Activated CD8-positive, alpha-beta memory T cell treated with anti-CD3 and anti-CD28 coated beads, Interleukin-2, amount 10 ng/mL, durations not matched to agents 7 days and 5 days (primary cell): ENCODE measurements at regions not wholly inside any gene's neighbourhood (a gene's known extent, or its start where the extent isn't known, plus 50 kb on each side); places are given as distances from the start of the nearest gene placed in this dataset.

Source experiments
- ATAC-seq: fragments of 150-1000 bp; cut with Tn5 transposase; one replicate; pipeline ENCODE4 v1.10.0; 2021; ENCODE audit warnings: moderate library complexity
- CTCF ChIA-PET: fragments of 350-600 bp; sonication (Branson Sonifier 250); formaldehyde crosslinking; loops from one replicate; lab custom pipeline; 2021; ENCODE audit warnings: antibody characterized with exemption; lab: Charles Lee
- DNase-seq: peaks from one replicate; pipeline ENCODE4 v3.0.0-alpha.2; 2020
- H3K27ac Mint-ChIP-seq: one replicate; pipeline ENCODE4 v1.8.0; 2021; ENCODE audit warnings: mild to moderate bottlenecking, mixed read lengths
- H3K27me3 Mint-ChIP-seq: one replicate; pipeline ENCODE4 v1.8.0; 2021; ENCODE audit warnings: mixed read lengths
- H3K36me3 Mint-ChIP-seq: one replicate; pipeline ENCODE4 v1.8.0; 2021; ENCODE audit warnings: mild to moderate bottlenecking, mixed read lengths
- H3K4me1 Mint-ChIP-seq: one replicate; pipeline ENCODE4 v1.8.0; 2021; ENCODE audit warnings: mixed read lengths
- H3K4me3 Mint-ChIP-seq: one replicate; pipeline ENCODE4 v1.8.0; 2021; ENCODE audit warnings: mild to moderate bottlenecking, moderate library complexity, mixed read lengths
- H3K9me3 Mint-ChIP-seq: one replicate; pipeline ENCODE4 v1.8.0; 2022; ENCODE audit warnings: low read depth, mixed read lengths

DNA sequence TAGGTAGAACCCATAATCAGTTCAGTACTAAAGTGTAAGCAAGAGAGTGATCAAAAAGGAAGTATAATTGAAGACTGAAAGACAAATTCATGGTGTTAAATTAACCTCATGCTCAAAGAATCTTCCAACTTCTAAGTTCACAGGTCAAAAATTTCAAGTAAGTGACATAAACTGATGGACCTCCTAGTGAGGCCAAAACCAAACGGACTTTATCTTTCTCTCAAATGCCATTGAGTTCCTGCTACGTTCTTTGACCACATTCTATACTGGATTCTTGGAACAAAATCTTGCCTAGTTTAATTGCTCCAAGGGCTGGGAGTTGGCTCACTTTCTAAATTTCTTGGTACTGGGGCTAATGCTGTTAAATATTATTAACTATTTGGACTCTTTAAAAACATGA, 794.9 kb downstream of the TLE4 start:
- no peaks in the 10 kb centered on the region for H3K4me1 Mint-ChIP-seq
- H3K27ac Mint-ChIP-seq, result no peak overlapping the region
- no peak for ATAC-seq
- no peak overlapping the region for H3K4me3 Mint-ChIP-seq
- H3K9me3 Mint-ChIP-seq, result peaks cover 3% of the 10 kb centered on the region
- H3K36me3 Mint-ChIP-seq, result no peaks in the 10 kb centered on the region
- no peaks in the 10 kb centered on the region for H3K27me3 Mint-ChIP-seq
- CTCF ChIA-PET, result no interaction called here
- DNase-seq, result no peak

- DNase-seq (no peak), ATAC-seq (no peak)
- Mint-ChIP-seq H3K27me3 (no peaks in the 10 kb centered on the region), H3K9me3 (peaks cover 6% of the 10 kb centered on the region), H3K36me3 (no peaks in the 10 kb centered on the region), H3K4me1 (no peaks in the 10 kb centered on the region), H3K27ac (no peak overlapping the region), H3K4me3 (no peak overlapping the region)
- CTCF ChIA-PET, result no interaction called here
Measured at GRCh38 chr9:80359941-80360881, 788.4 kb downstream of the TLE4 start.

DNA sequence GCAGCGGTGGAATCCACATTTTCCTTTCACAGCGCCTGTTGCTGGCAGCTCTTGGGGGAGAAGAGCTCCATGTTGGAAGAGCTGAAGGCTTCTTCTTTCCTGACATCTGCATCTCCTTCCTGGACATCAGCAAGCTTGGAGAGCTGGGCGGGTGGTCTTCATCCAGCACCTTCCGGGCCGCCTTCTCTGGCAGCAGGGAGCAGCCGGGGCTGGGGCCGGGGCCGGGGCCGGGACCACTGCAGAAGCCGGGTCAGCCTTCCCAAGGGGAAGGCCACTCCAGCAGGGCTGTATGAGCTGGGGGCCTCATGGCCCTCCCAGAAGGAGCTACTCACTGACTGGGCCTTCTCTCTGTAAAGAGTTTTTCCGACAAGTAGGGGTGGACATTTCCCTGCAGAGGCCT, 787.5 kb downstream of the TLE4 start:
- Mint-ChIP-seq H3K27me3 (no peaks in the 10 kb centered on the region), H3K27ac (no peak overlapping the region), H3K36me3 (no peaks in the 10 kb centered on the region), H3K4me1 (no peaks in the 10 kb centered on the region), H3K9me3 (peaks cover 4% of the 10 kb centered on the region), H3K4me3 (no peak overlapping the region)
- CTCF ChIA-PET, result no interaction called here
- ATAC-seq (no peak), DNase-seq (no peak)

- H3K36me3 Mint-ChIP-seq, result no peaks in the 10 kb centered on the region
- H3K27me3 Mint-ChIP-seq, result no peaks in the 10 kb centered on the region
- no peak overlapping the region for H3K27ac Mint-ChIP-seq
- DNase-seq, result no peak
- no peak for ATAC-seq
- no peak overlapping the region for H3K4me3 Mint-ChIP-seq
- CTCF ChIA-PET, result no interaction called here
- H3K9me3 Mint-ChIP-seq, result peaks cover 4% of the 10 kb centered on the region
- no peaks in the 10 kb centered on the region for H3K4me1 Mint-ChIP-seq
Measured at GRCh38 chr9:80352967-80353366, 781.2 kb downstream of the TLE4 start.

- Mint-ChIP-seq H3K27ac (no peak overlapping the region), H3K4me1 (no peaks in the 10 kb centered on the region), H3K4me3 (no peak overlapping the region), H3K9me3 (peaks cover 4% of the 10 kb centered on the region), H3K36me3 (no peaks in the 10 kb centered on the region), H3K27me3 (no peaks in the 10 kb centered on the region)
- DNase-seq (no peak), ATAC-seq (no peak)
- CTCF ChIA-PET, result no interaction called here
Measured at GRCh38 chr9:80351612-80352011, 779.8 kb downstream of the TLE4 start.

- DNase-seq, result no peak
- no peak overlapping the region for H3K4me3 Mint-ChIP-seq
- no peak overlapping the region for H3K27ac Mint-ChIP-seq
- H3K9me3 Mint-ChIP-seq, result peaks cover 6% of the 10 kb centered on the region
- no peaks in the 10 kb centered on the region for H3K27me3 Mint-ChIP-seq
- no peaks in the 10 kb centered on the region for H3K4me1 Mint-ChIP-seq
- CTCF ChIA-PET, result no interaction called here
- no peak for ATAC-seq
- no peaks in the 10 kb centered on the region for H3K36me3 Mint-ChIP-seq
Measured at GRCh38 chr9:80326105-80326504, 754.3 kb downstream of the TLE4 start.

GRCh38 chr9:80320916-80321315, 749.2 kb downstream of the TLE4 start:
- no peak for DNase-seq
- Mint-ChIP-seq H3K27me3 (no peaks in the 10 kb centered on the region), H3K27ac (no peak overlapping the region), H3K9me3 (peaks cover 2% of the 10 kb centered on the region), H3K4me3 (no peak overlapping the region), H3K4me1 (no peaks in the 10 kb centered on the region), H3K36me3 (no peaks in the 10 kb centered on the region)
- CTCF ChIA-PET, result no interaction called here
- no peak for ATAC-seq

GRCh38 chr9:80320480-80320879, 748.7 kb downstream of the TLE4 start:
- Mint-ChIP-seq H3K36me3 (no peaks in the 10 kb centered on the region), H3K4me3 (no peak overlapping the region), H3K4me1 (no peaks in the 10 kb centered on the region), H3K27ac (no peak overlapping the region), H3K27me3 (no peaks in the 10 kb centered on the region), H3K9me3 (peaks cover 2% of the 10 kb centered on the region)
- ATAC-seq, result no peak
- DNase-seq, result no peak
- CTCF ChIA-PET, result no interaction called here

GRCh38 chr9:80305136-80305535, 733.4 kb downstream of the TLE4 start:
- H3K9me3 Mint-ChIP-seq, result peaks cover 2% of the 10 kb centered on the region
- H3K4me1 Mint-ChIP-seq, result no peaks in the 10 kb centered on the region
- no peaks in the 10 kb centered on the region for H3K36me3 Mint-ChIP-seq
- DNase-seq, result no peak
- no peak for ATAC-seq
- no peak overlapping the region for H3K27ac Mint-ChIP-seq
- CTCF ChIA-PET, result no interaction called here
- no peaks in the 10 kb centered on the region for H3K27me3 Mint-ChIP-seq
- H3K4me3 Mint-ChIP-seq, result no peak overlapping the region

DNA sequence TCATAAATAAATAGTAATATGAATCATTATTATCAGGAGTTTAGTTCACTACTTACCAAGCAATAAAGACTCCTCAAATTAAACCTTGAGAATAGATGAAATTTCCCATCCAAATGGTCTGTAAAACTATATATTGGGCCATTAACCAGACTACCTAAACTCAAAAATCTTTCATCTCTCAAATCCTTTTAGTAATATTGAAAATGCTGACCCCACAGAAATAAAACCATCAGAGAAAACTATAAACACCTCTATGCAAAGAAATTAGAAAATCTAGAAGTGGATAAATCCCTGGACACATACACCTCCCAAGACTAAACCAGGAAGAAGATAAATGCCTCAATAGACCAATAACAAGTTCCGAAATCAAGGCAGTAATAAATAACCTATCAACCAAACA, 723.2 kb downstream of the TLE4 start:
- no peak overlapping the region for H3K27ac Mint-ChIP-seq

GRCh38 chr9:80294318-80294717, 722.6 kb downstream of the TLE4 start:
- Mint-ChIP-seq H3K9me3 (peaks cover 4% of the 10 kb centered on the region), H3K4me3 (no peak overlapping the region), H3K36me3 (no peaks in the 10 kb centered on the region), H3K27me3 (no peaks in the 10 kb centered on the region), H3K27ac (no peak overlapping the region), H3K4me1 (no peaks in the 10 kb centered on the region)
- CTCF ChIA-PET, result no interaction called here
- no peak for ATAC-seq
- DNase-seq, result no peak

More for the DNA sequence above, 723.2 kb downstream of the TLE4 start:
- Mint-ChIP-seq H3K4me3 (no peak overlapping the region), H3K36me3 (no peaks in the 10 kb centered on the region), H3K4me1 (no peaks in the 10 kb centered on the region), H3K9me3 (peaks cover 4% of the 10 kb centered on the region), H3K27me3 (no peaks in the 10 kb centered on the region)
- ATAC-seq, result no peak
- CTCF ChIA-PET, result no interaction called here
- no peak for DNase-seq

- ATAC-seq (no peak), DNase-seq (no peak)
- H3K27ac Mint-ChIP-seq, result no peak overlapping the region
- CTCF ChIA-PET, result no interaction called here
- no peaks in the 10 kb centered on the region for H3K27me3 Mint-ChIP-seq
- H3K4me3 Mint-ChIP-seq, result no peak overlapping the region
- no peaks in the 10 kb centered on the region for H3K4me1 Mint-ChIP-seq
- H3K9me3 Mint-ChIP-seq, result peaks cover 4% of the 10 kb centered on the region
- H3K36me3 Mint-ChIP-seq, result no peaks in the 10 kb centered on the region
Measured at GRCh38 chr9:80292231-80292630, 720.5 kb downstream of the TLE4 start.

DNA sequence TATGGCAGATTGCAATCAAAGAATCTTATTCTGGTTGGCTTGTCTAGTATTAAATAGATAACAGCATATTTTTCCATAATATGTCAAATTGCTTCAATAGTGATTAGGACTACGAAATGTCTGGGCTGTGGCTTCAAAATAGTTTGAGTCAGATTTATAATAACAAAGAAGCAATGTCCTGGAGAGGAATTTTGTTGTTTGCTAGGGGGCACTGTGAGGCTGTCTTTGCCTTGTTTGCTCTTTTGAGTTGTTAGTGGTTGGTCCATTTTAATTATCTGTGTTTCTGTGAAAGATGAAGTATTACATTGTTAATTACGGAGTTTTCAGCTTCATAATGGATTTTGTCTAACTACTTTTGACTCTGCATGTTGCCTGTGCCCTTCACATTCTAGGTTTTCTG, 713.6 kb downstream of the TLE4 start:
- ATAC-seq, result no peak
- Mint-ChIP-seq H3K4me1 (no peaks in the 10 kb centered on the region), H3K27ac (no peak overlapping the region), H3K27me3 (no peaks in the 10 kb centered on the region), H3K9me3 (peaks cover 1% of the 10 kb centered on the region), H3K36me3 (no peaks in the 10 kb centered on the region), H3K4me3 (no peak overlapping the region)
- DNase-seq, result no peak
- CTCF ChIA-PET, result no interaction called here

DNA sequence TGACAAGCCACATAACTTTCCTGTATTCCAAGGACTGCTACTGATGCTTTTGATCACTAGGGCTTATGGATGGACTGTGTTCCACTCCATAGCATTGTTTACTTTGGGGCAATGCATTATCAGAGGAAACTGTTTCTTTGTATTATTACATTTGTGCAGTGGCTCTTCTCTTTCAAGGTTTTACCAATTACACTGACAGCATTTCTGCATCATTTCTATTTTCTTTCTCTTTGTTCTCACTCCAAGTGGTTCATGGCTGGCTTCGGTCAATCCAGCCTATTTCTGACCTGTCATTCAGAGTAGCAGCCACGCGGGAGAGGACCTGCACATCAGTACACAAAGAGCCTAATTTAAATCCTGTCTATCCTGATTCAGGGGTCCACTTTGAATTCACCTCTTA, 711.0 kb downstream of the TLE4 start:
- Mint-ChIP-seq H3K9me3 (peaks cover 1% of the 10 kb centered on the region), H3K27me3 (no peaks in the 10 kb centered on the region), H3K4me3 (no peak overlapping the region), H3K27ac (no peak overlapping the region), H3K36me3 (no peaks in the 10 kb centered on the region), H3K4me1 (no peaks in the 10 kb centered on the region)
- no peak for ATAC-seq
- DNase-seq, result no peak
- CTCF ChIA-PET, result no interaction called here
